HG03575 (cell line): ENCODE measurements at regions not wholly inside any gene's neighbourhood (a gene's known extent, or its start where the extent isn't known, plus 50 kb on each side); places are given as distances from the start of the nearest gene placed in this dataset.

Experiments
- ATAC-seq: cut with Tn5 transposase; IDR thresholded peaks from one replicate; pipeline ENCODE4 v1.9.1; 2021; ENCODE audit not compliant: unreplicated experiment, insufficient number of reproducible peaks, low FRiP score; ENCODE audit errors: extremely low read depth

DNA sequence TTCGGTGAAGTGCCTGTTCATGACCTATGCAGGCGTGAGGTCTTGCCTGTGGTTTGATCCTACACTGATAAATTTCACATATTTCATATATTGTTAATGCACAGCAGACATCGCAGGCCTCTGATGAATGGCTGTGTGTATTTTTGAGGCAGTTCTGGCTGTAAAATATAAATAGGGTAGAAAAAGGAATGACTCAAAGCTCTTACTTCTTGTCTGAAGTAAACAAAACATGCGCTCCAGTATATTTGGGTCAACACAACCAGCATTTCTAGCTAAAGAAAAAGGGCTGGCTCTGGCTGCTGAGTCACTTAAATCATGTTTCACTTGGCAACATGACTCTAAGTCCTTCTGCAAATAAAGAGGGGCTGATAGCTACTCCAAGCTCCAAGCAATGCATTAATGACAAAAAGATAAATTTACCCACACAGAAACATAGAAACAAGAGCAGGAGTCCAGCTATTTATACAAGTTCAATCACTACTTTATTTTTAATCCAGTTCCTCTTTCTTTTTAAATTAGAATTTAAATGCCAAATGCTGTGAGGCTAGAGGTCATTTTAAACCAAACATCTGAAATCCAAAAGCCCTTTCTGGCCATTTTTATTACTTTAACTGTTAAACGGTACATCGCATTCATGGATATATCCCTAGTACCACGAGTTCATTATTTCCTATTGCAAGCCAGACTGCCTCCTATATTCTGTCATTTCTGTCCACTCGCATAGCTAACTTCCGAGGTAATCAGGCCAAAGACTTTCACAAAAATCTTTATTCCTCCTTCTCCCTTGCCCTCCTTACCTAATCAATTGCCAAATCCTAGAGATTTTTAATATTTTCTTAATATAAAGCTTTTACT, 54.3 kb upstream of the TMCC3 start:
- no peak for ATAC-seq

GRCh38 chr12:94702696-94703095, 52.3 kb upstream of the TMCC3 start:
- no peak for ATAC-seq

DNA sequence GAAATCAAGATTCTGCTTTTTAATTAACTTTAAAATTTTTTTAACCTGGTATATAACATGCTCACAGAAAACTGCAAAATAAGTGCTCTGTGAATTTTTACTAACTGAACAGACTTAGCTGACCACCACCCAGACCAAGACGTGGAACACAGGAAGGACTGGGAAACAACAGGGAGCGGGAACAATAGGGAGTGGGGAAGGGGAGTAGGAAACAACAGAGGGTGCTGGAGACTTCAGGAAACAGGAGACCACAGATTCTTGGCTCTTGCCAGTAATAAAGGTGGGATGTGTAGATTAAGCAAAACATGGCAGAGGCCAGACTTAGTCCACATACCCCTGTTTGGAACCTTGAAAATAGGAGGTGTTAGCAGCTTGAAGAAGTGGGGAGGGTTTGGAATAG, 51.4 kb upstream of the TMCC3 start:
- ATAC-seq: no peak

GRCh38 chr12:94700662-94701061, 50.3 kb upstream of the TMCC3 start:
- ATAC-seq: no peak
